Parathyroid adenoma (tissue), 2 donors: ENCODE measurements at regions not wholly inside any gene's neighbourhood (a gene's known extent, or its start where the extent isn't known, plus 50 kb on each side); places are given as distances from the start of the nearest gene placed in this dataset.

Experiments used
- H2AFZ ChIP-seq: fragments of 300-600 bp; sonication (generic); one replicate; pipeline ENCODE4 v1.7.0; 2017; ENCODE audit warnings: antibody characterized with exemption, mild to moderate bottlenecking
- H3K27ac ChIP-seq: fragments of 300-600 bp; sonication (generic); one replicate; pipeline ENCODE4 v1.7.0; 2017
- H3K27me3 ChIP-seq: fragments of 300-600 bp; sonication (generic); one replicate; pipeline ENCODE4 v1.7.0; 2017; ENCODE audit warnings: low read length; ENCODE audit not compliant: control insufficient read depth, insufficient read depth
- H3K36me3 ChIP-seq: fragments of 300-600 bp; sonication (generic); one replicate; pipeline ENCODE4 v1.7.0; 2017; ENCODE audit warnings: low read length; ENCODE audit not compliant: control insufficient read depth, insufficient read depth
- H3K4me1 ChIP-seq: fragments of 300-600 bp; sonication (generic); one replicate; pipeline ENCODE4 v1.7.0; 2017; ENCODE audit warnings: control low read depth
- H3K4me2 ChIP-seq: fragments of 300-600 bp; sonication (generic); one replicate; pipeline ENCODE4 v1.7.0; 2017; ENCODE audit warnings: low read length
- H3K4me3 ChIP-seq: fragments of 300-600 bp; sonication (generic); one replicate; pipeline ENCODE4 v1.7.0; 2017; ENCODE audit warnings: low read depth, low read length
- H3K79me2 ChIP-seq: fragments of 300-600 bp; sonication (generic); one replicate; pipeline ENCODE4 v1.7.0; 2017; ENCODE audit warnings: control low read depth
- H3K9ac ChIP-seq: fragments of 300-600 bp; sonication (generic); one replicate; pipeline ENCODE4 v1.7.0; 2017; ENCODE audit warnings: mild to moderate bottlenecking
- H3K9me3 ChIP-seq: fragments of 300-600 bp; sonication (generic); one replicate; pipeline ENCODE4 v1.7.0; 2017; ENCODE audit warnings: low read length; ENCODE audit not compliant: control insufficient read depth
- CTCF ChIP-seq: fragments of 300-600 bp; sonication (generic); IDR thresholded peaks from one replicate; pipeline ENCODE4 v1.7.0; 2017; ENCODE audit warnings: antibody characterized with exemption, mild to moderate bottlenecking
- donor health status: primary hyperparathyroidism.

DNA sequence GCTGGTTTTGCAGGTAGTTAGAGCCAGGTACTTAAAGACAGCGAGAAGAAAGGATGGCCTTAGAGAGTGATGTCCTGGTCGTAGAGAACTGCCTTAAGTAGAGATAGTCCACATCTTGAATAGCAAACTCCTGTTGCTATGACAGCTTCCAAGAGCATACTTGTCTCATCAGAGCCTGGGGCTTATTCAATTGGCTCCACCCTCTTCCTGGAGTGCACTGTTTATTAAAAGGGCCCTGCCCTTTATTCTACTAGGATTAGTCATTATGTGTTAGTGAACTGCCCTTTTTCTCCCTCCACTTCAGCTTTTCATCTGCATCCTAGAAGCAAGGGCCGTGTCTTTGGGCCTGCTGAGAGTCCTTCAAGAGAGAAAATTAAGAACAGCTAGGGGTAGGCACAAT lies 94.5 kb upstream of the EOLA2 start:
- TF ChIP-seq CTCF = no peak
- H3K79me2 ChIP-seq = no peaks in the 10 kb centered on the region
- H3K4me1 ChIP-seq = no peaks in the 10 kb centered on the region
- no peaks in the 10 kb centered on the region for H3K27me3 ChIP-seq
- H2AFZ ChIP-seq = no peak overlapping the region
- H3K27ac ChIP-seq = no peak overlapping the region
- no peak overlapping the region for H3K9ac ChIP-seq
- H3K9me3 ChIP-seq = no peaks in the 10 kb centered on the region
- H3K4me2 ChIP-seq = no peak overlapping the region
- no peak overlapping the region for H3K4me3 ChIP-seq
- H3K36me3 ChIP-seq = no peaks in the 10 kb centered on the region

DNA sequence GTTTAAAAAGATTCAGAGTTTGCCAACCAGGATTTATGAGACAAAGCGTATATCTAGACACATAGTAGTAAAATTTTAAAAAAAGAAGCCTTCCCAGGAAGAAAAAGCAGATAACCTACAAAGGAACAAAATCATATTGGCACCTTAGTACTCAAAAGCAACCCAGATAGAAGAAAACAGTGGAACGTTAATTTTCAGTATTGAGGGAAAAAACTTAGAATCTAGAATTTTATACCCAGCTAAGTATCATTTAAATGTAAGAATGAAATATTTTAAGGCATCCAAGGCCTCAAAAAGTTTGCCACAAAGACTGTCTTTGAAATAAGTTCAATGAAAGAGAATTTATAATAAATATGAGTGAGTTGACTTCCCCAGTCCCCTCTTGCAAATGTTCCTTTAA lies 96.5 kb upstream of the EOLA2 start:
- Histone ChIP-seq H3K36me3 (no peaks in the 10 kb centered on the region), H3K9ac (no peak overlapping the region), H3K4me2 (no peak overlapping the region), H3K9me3 (no peaks in the 10 kb centered on the region), H2AFZ (no peak overlapping the region), H3K4me3 (no peak overlapping the region), H3K27me3 (no peaks in the 10 kb centered on the region), H3K27ac (no peak overlapping the region), H3K79me2 (no peaks in the 10 kb centered on the region), H3K4me1 (no peaks in the 10 kb centered on the region)
- TF ChIP-seq CTCF = no peak

DNA sequence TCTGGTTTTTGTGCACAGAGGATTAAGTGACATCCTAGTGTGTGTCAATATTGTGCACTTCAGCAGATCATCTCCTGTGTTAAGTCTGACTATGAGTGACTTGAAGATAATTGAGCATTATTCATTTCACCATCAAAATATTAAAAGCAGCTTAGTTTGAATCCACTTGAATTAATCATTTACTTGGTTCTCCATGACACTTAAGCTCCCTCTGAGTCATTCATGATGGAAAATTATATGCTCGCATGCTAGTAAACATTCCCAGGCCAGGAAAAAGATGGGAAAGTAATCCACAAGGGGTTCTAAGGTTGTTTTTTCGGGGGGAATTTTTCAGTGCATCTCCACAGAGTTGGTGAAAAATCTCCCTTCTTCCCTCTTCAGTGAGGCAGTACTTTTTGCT lies 97.2 kb upstream of the EOLA2 start:
- H3K36me3 ChIP-seq = no peaks in the 10 kb centered on the region

DNA sequence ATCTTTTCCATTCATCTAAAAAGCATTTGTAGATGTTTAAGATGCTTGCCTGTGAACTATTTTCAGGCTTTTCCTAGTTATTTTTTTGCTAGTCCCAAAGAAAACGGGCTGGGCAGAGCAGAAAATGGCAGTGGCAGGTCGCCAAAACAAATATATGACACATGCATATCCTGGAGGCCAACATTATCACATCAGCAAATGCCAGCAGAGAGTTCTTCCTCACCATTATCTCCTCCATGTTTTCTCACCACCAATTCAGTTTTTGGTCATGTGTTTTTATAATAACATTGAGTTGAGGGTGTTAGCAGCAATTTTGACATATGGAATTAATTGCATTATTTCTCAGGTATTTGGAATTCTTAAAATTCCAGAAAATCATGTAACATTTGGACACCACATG lies 97.9 kb upstream of the EOLA2 start:
- H3K4me1 ChIP-seq = no peaks in the 10 kb centered on the region
- H3K9me3 ChIP-seq = no peaks in the 10 kb centered on the region
- no peaks in the 10 kb centered on the region for H3K79me2 ChIP-seq
- no peak overlapping the region for H3K27ac ChIP-seq
- no peak overlapping the region for H3K9ac ChIP-seq
- H3K4me2 ChIP-seq = no peak overlapping the region
- no peak overlapping the region for H2AFZ ChIP-seq
- no peaks in the 10 kb centered on the region for H3K27me3 ChIP-seq
- no peak overlapping the region for H3K4me3 ChIP-seq
- TF ChIP-seq CTCF = no peak
- no peaks in the 10 kb centered on the region for H3K36me3 ChIP-seq

More for the DNA sequence above, 97.2 kb upstream of the EOLA2 start:
- no peak for TF ChIP-seq CTCF
- H3K4me3 ChIP-seq = no peak overlapping the region
- no peaks in the 10 kb centered on the region for H3K79me2 ChIP-seq
- H3K4me2 ChIP-seq = no peak overlapping the region
- H3K27ac ChIP-seq = no peak overlapping the region
- H3K4me1 ChIP-seq = no peaks in the 10 kb centered on the region
- H3K9ac ChIP-seq = no peak overlapping the region
- H3K9me3 ChIP-seq = no peaks in the 10 kb centered on the region
- no peak overlapping the region for H2AFZ ChIP-seq
- no peaks in the 10 kb centered on the region for H3K27me3 ChIP-seq

- no peaks in the 10 kb centered on the region for H3K4me1 ChIP-seq
- no peaks in the 10 kb centered on the region for H3K27me3 ChIP-seq
- no peaks in the 10 kb centered on the region for H3K79me2 ChIP-seq
- no peak overlapping the region for H3K9ac ChIP-seq
- H3K4me2 ChIP-seq = no peak overlapping the region
- no peak overlapping the region for H2AFZ ChIP-seq
- no peak overlapping the region for H3K4me3 ChIP-seq
- H3K36me3 ChIP-seq = no peaks in the 10 kb centered on the region
- TF ChIP-seq CTCF = no peak
- H3K27ac ChIP-seq = no peak overlapping the region
- H3K9me3 ChIP-seq = no peaks in the 10 kb centered on the region
Observed at GRCh38 chrX:150036641-150037040, 98.3 kb upstream of the EOLA2 start.
